Lower lobe of right lung (tissue), 2 donors: ENCODE measurements at regions not wholly inside any gene's neighbourhood (a gene's known extent, or its start where the extent isn't known, plus 50 kb on each side); places are given as distances from the start of the nearest gene placed in this dataset.

Source experiments
- ATAC-seq, 2 donors: fragments of 200-7000 bp; cut with Tn5 transposase; one replicate each; pipeline ENCODE4 v1.9.1; 2020 to 2022; ENCODE audit warnings: mild to moderate bottlenecking in 2 of 2, moderate library complexity in 2 of 2
- DNase-seq: peaks from one replicate; pipeline ENCODE4 v3.0.0-alpha.2; 2020
- H3K27ac ChIP-seq: fragments of 200-600 bp; one replicate; pipeline ENCODE4 v1.8.0; 2022
- H3K27me3 ChIP-seq: fragments of 200-600 bp; one replicate; pipeline ENCODE4 v1.8.0; 2022; ENCODE audit warnings: low read depth
- H3K36me3 ChIP-seq: fragments of 200-600 bp; one replicate; pipeline ENCODE4 v1.8.0; 2022; ENCODE audit warnings: mild to moderate bottlenecking
- H3K4me1 ChIP-seq: fragments of 200-600 bp; one replicate; pipeline ENCODE4 v1.8.0; 2022
- H3K4me3 ChIP-seq: fragments of 200-600 bp; one replicate; pipeline ENCODE4 v1.8.0; 2022; ENCODE audit warnings: mild to moderate bottlenecking
- H3K9me3 ChIP-seq: fragments of 200-600 bp; one replicate; pipeline ENCODE4 v1.8.0; 2022
- CTCF ChIP-seq: fragments of 200-600 bp; IDR thresholded peaks from one replicate; pipeline ENCODE4 v1.8.0; 2022; ENCODE audit warnings: antibody characterized with exemption, mild to moderate bottlenecking
- intact Hi-C: fragments of 100-400 bp; cut with DNase I; formaldehyde crosslinking; loops from one replicate; pipeline ENCODE4 v1.11.0; 2022
- donor health status: DM: no; HTN: yes; CAD: no; lungs with severe emphysema.

GRCh38 chr6:71386215-71386614 lies 97.6 kb downstream of the OGFRL1 start:
- Histone ChIP-seq H3K9me3 (no peaks in the 10 kb centered on the region), H3K27ac (peak overlapping the region; percentile 37), H3K27me3 (no peaks in the 10 kb centered on the region), H3K4me1 (peaks cover 60% of the 10 kb centered on the region), H3K4me3 (no peak overlapping the region), H3K36me3 (peaks cover 9% of the 10 kb centered on the region)
- no peak for ATAC-seq
- intact Hi-C loops = loop anchor here (10.0 kb wide), 1 partner anchor 129 kb away; no protein-coding TSS in a partner anchor
- TF ChIP-seq CTCF = no peak
- no peak for DNase-seq

- ATAC-seq (peak in 1 of 2 donors; percentile 34), DNase-seq (no peak)
- H3K27me3 ChIP-seq = no peaks in the 10 kb centered on the region
- peaks cover 67% of the 10 kb centered on the region for H3K4me1 ChIP-seq
- no peaks in the 10 kb centered on the region for H3K9me3 ChIP-seq
- H3K4me3 ChIP-seq = no peak overlapping the region
- peaks cover 9% of the 10 kb centered on the region for H3K36me3 ChIP-seq
- no peak for TF ChIP-seq CTCF
- peak overlapping the region; percentile 37 for H3K27ac ChIP-seq
- intact Hi-C loops = loop anchor here (10.0 kb wide), 1 partner anchor 128 kb away; no protein-coding TSS in a partner anchor
These were observed 98.6 kb downstream of the OGFRL1 start for GRCh38 chr6:71387179-71387578.

GRCh38 chr6:71388068-71388744 lies 99.6 kb downstream of the OGFRL1 start:
- H3K4me1 ChIP-seq = peaks cover 77% of the 10 kb centered on the region
- no peak for DNase-seq
- no peak overlapping the region for H3K4me3 ChIP-seq
- intact Hi-C loops = loop anchor here (10.0 kb wide), 1 partner anchor 127 kb away; no protein-coding TSS in a partner anchor
- H3K36me3 ChIP-seq = peaks cover 4% of the 10 kb centered on the region
- H3K9me3 ChIP-seq = no peaks in the 10 kb centered on the region
- ATAC-seq = peak in 1 of 2 donors; percentile 34
- H3K27me3 ChIP-seq = no peaks in the 10 kb centered on the region
- no peak for TF ChIP-seq CTCF
- H3K27ac ChIP-seq = peak overlapping the region; percentile 37

- DNase-seq = no peak
- TF ChIP-seq CTCF = no peak
These were observed 100.4 kb downstream of the OGFRL1 start for GRCh38 chr6:71388856-71389527.

GRCh38 chr6:71391126-71391525 lies 102.5 kb downstream of the OGFRL1 start:
- Histone ChIP-seq H3K27me3 (no peaks in the 10 kb centered on the region), H3K27ac (peak overlapping the region; percentile 64), H3K9me3 (no peaks in the 10 kb centered on the region), H3K4me1 (peaks cover 81% of the 10 kb centered on the region), H3K4me3 (no peak overlapping the region), H3K36me3 (no peaks in the 10 kb centered on the region)
- no peak for DNase-seq
- intact Hi-C loops = no loop called here
- no peak for TF ChIP-seq CTCF
- ATAC-seq = no peak

More at GRCh38 chr6:71388856-71389527, 100.4 kb downstream of the OGFRL1 start:
- no peaks in the 10 kb centered on the region for H3K36me3 ChIP-seq
- peak; percentile 48 to 75 for ATAC-seq
- H3K4me3 ChIP-seq = no peak overlapping the region
- no peaks in the 10 kb centered on the region for H3K9me3 ChIP-seq
- intact Hi-C loops = loop anchor here (10.0 kb wide), 1 partner anchor 126 kb away; no protein-coding TSS in a partner anchor
- peaks cover 81% of the 10 kb centered on the region for H3K4me1 ChIP-seq
- H3K27ac ChIP-seq = peak overlapping the region; percentile 44
- H3K27me3 ChIP-seq = no peaks in the 10 kb centered on the region
